Cardiac septum (tissue), 1 donor: ENCODE measurements at regions not wholly inside any gene's neighbourhood (a gene's known extent, or its start where the extent isn't known, plus 50 kb on each side); places are given as distances from the start of the nearest gene placed in this dataset.

Experiments used
- DNase-seq: peaks from one replicate; pipeline ENCODE4 v3.0.0-alpha.2; 2020; ENCODE audit warnings: low spot score
- intact Hi-C: fragments of 100-400 bp; cut with DNase I; formaldehyde crosslinking; loops from one replicate; pipeline ENCODE4 v1.14.0; 2022
- donor health status: DM: no; HTN: no; CAD: no.

DNA sequence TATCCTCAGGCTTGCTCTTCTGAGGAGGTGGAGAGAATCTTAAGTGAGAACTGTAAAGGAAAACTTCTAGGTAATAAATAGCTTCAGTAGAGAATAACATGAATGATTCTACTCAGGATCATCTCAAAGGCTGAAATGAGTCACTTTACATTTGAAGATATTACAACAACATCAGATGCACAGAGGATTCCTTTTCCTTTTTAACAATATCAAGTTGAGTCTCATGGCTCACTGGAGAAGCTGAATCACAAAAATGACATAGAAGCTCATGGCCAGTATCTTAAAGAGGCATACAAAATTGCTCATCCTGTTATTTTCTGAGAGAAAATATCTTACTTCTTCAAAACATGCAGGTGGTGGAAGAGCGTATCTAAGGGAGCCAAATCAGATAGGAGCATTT lies 72.5 kb upstream of the EMCN start:
- intact Hi-C loops, result loop anchor here (2.0 kb wide), 2 partner anchors 72 to 146 kb away; partner anchors contain the start of gene EMCN
- DNase-seq, result no peak

DNA sequence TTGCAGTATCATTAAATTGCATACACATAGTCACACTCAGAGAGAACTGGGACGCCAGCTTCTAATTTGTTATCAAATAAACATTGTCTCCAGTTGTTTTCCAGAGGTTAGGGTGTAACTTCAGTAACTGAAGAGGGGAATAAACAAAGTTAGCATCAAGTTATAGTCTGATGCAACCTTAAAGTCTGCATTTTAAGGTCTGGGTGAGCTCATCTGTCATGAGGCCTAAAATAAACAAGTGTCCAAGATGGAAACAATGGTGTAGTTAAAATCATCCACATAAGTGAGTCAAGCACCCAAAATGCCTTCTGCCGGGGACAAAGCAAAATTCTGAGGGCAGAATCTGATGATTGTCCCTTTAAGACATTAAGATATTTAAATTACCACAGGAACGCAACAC lies 70.3 kb upstream of the EMCN start:
- no peak for DNase-seq
- intact Hi-C loops, result no loop called here

DNA sequence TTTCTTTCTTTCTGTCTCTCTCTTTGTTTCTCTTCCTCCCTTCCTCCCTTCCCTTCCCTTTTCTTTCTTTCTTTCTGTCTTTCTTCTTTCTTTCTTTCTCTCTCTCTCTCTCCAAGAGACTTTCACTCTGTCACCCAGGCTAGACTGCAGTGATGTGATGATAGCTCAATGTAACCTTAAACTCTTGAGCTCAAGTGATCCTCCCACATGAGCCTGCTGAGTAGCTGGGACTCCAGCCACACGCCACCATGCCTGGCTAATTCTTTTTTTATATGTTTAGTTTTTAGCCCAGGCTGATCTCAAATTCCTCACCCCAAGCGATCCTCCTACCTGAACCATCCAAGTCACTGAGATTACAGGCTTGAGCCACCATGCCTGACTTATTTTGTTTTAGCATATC lies 64.3 kb upstream of the EMCN start:
- no peak for DNase-seq
- intact Hi-C loops, result no loop called here

GRCh38 chr4:100581337-100581736 lies 63.5 kb upstream of the EMCN start:
- no peak for DNase-seq
- intact Hi-C loops, result no loop called here

DNA sequence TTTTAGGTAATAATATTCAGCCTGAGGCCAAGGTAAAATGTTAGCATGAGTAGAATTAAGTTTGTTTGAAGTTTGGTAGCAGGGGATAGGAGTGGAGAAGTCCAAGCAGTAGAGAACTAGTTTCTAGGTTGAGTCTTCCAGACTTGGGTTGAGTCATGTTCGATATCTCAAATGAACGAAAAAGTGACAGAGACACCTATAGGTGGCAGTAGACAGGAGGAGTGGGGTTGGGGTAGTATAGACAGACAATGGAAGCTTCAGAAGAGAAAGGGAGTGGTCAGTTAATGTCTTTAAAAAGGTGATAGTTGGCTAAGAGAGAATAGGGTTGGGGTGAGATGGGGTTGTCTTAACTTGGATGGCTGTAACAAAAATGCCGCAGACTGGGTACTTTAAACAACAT lies 58.7 kb upstream of the EMCN start:
- DNase-seq, result no peak
- intact Hi-C loops, result no loop called here

DNA sequence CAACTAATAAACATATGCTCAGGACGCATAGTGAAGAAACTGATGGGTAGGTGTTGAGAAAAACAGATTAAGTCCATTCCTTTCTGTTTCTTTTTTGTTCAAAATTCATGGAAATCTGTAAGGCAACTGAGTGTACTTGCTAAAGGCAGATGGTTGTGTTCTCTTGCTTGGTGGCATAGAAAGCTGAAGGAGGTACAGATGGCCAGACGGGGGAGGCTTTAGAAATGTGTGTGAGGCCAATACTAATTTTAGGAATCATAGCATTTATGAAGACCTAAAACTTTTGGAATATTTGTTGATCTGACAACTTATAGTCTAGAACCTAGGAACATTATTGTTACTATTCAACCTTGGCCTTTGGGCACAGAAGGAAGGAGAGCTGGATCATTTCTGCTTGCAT lies 56.8 kb upstream of the EMCN start:
- DNase-seq, result no peak
- intact Hi-C loops, result no loop called here

DNA sequence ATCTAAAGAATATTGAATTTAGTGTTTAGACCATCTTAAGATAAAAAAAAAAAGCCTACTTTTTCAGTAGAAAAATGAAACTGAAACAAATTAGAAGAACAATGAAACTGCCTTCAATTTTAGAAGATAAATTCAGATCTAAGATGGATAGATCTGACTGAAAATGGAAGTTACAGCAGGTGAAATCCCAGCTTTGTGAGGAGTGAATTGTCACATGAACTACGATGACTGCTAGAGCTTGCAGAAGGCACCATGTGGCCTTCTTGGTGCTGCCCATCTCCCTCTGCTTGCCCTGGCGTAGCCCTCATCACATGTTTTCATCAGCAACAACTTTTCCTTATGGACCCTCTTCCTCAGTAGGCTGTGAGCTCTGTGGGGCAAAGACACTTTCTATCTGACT lies 51.4 kb upstream of the EMCN start:
- intact Hi-C loops, result no loop called here
- no peak for DNase-seq
